ENCODE measurements at regions not wholly inside any gene's neighbourhood (a gene's known extent, or its start where the extent isn't known, plus 50 kb on each side); places are given as distances from the start of the nearest gene placed in this dataset.

- Histone ChIP-seq H3K27ac (no peak overlapping the region), H3K4me1 (no peaks in the 10 kb centered on the region), H3K9me3 (no peaks in the 10 kb centered on the region), H3K36me3 (no peaks in the 10 kb centered on the region), H3K4me3 (no peak overlapping the region), H3K27me3 (no peaks in the 10 kb centered on the region)
- TF ChIP-seq CTCF (IDR thresholded peaks at IDR 0.05) (no peak), POLR2AphosphoS5 (IDR thresholded peaks at IDR 0.05) (no peak), EP300 (IDR thresholded peaks at IDR 0.05) (no peak)
- no peak for DNase-seq (ENCODE audit: low spot score in 2 of 2)
These were observed 423.1 kb downstream of the TEX13C start for GRCh38 chrX:125742811-125743210.

- Histone ChIP-seq H3K36me3 (no peaks in the 10 kb centered on the region), H3K27me3 (no peaks in the 10 kb centered on the region), H3K4me1 (no peaks in the 10 kb centered on the region), H3K27ac (no peak overlapping the region), H3K4me3 (no peak overlapping the region), H3K9me3 (no peaks in the 10 kb centered on the region)
- no peak for DNase-seq (ENCODE audit: low spot score in 2 of 2)
- TF ChIP-seq EP300 (IDR thresholded peaks at IDR 0.05) (no peak), POLR2AphosphoS5 (IDR thresholded peaks at IDR 0.05) (no peak), CTCF (IDR thresholded peaks at IDR 0.05) (no peak), POLR2A (IDR thresholded peaks at IDR 0.05) (no peak)
- 72% methylated on average over 3 of the region's 3 CpGs for WGBS
These were observed 421.2 kb downstream of the DCAF12L2 start for GRCh38 chrX:125744914-125745313.

- Histone ChIP-seq H3K4me1 (no peaks in the 10 kb centered on the region), H3K4me3 (no peak overlapping the region), H3K27me3 (no peaks in the 10 kb centered on the region), H3K36me3 (no peaks in the 10 kb centered on the region), H3K9me3 (no peaks in the 10 kb centered on the region), H3K27ac (no peak overlapping the region)
- no peak for DNase-seq (ENCODE audit: low spot score in 2 of 2)
- 60% methylated on average over 8 of the region's 8 CpGs for WGBS
- TF ChIP-seq POLR2AphosphoS5 (IDR thresholded peaks at IDR 0.05) (no peak), CTCF (IDR thresholded peaks at IDR 0.05) (no peak), POLR2A (IDR thresholded peaks at IDR 0.05) (no peak), EP300 (IDR thresholded peaks at IDR 0.05) (no peak)
These were observed 408.1 kb downstream of the DCAF12L2 start for GRCh38 chrX:125757794-125758564.

- Histone ChIP-seq H3K27ac (no peak overlapping the region), H3K9me3 (no peaks in the 10 kb centered on the region)
- WGBS, result 92% methylated on average over 2 of the region's 2 CpGs
These were observed 407.3 kb downstream of the DCAF12L2 start for GRCh38 chrX:125758819-125759218.

GRCh38 chrX:125762954-125763353, 403.1 kb downstream of the DCAF12L2 start:
- no peak overlapping the region for H3K4me3 ChIP-seq
- no peaks in the 10 kb centered on the region for H3K27me3 ChIP-seq
- H3K36me3 ChIP-seq, result no peaks in the 10 kb centered on the region
- WGBS, result 18% methylated on average over 1 of the region's 1 CpG
- H3K27ac ChIP-seq, result no peak overlapping the region
- TF ChIP-seq EP300 (IDR thresholded peaks at IDR 0.05) (no peak), POLR2AphosphoS5 (IDR thresholded peaks at IDR 0.05) (no peak), CTCF (IDR thresholded peaks at IDR 0.05) (no peak), POLR2A (IDR thresholded peaks at IDR 0.05) (no peak)
- H3K9me3 ChIP-seq, result no peaks in the 10 kb centered on the region
- DNase-seq (ENCODE audit: low spot score in 2 of 2), result no peak
- H3K4me1 ChIP-seq, result no peaks in the 10 kb centered on the region

More at GRCh38 chrX:125758819-125759218, 407.3 kb downstream of the DCAF12L2 start:
- H3K27me3 ChIP-seq, result no peaks in the 10 kb centered on the region
- no peak for TF ChIP-seq POLR2A (IDR thresholded peaks at IDR 0.05)
- no peak for TF ChIP-seq CTCF (IDR thresholded peaks at IDR 0.05)
- no peak for TF ChIP-seq POLR2AphosphoS5 (IDR thresholded peaks at IDR 0.05)
- no peak for TF ChIP-seq EP300 (IDR thresholded peaks at IDR 0.05)
- H3K4me3 ChIP-seq, result no peak overlapping the region
- H3K4me1 ChIP-seq, result no peaks in the 10 kb centered on the region
- no peak for DNase-seq (ENCODE audit: low spot score in 2 of 2)
- H3K36me3 ChIP-seq, result no peaks in the 10 kb centered on the region
